ENCODE measurements at regions not wholly inside any gene's neighbourhood (a gene's known extent, or its start where the extent isn't known, plus 50 kb on each side); places are given as distances from the start of the nearest gene placed in this dataset.
A peak's percentile ranks its signal among the peaks of the same experiment; 100 is the strongest.
"Not testable (repeated sequence)": the region's sequence is repeated elsewhere in the genome, so short reads cannot be mapped to it uniquely, and the experiment has no call there.

DNA sequence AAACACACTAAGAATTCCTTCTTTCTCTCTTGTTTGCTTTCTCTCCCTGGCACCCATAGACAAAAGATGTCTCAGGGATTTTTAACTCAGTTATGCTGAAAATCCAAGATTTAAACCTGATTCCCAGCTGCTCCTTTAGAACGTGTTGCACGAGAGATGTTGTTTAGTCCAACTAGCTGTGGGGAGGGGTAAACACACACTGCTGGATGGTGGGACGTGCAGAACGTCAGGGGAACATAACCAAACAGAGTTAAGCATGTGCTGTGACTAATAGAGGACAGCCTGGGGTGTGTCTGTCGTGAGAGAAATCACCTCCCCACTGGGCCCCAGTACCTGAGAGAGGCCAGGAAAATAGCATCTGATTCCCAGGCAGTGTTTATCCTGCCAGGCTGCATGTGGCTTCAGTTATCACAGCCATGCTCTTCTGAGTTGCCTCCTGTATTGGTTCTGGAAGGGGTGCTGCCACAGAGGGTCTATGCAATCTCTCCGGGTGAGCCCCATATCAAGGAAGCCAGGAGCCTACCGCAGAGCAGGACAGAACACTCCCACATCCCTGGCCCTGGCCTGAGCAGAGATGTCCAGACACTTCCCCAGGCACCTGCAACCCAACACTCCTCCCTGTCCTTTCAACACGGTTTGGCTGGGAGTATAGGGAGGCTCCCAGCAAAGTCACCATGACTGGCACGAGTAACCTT lies 112.7 kb upstream of the EGLN3 start:
- no peak for DNase-seq (ENCODE audit: low read depth)

- no peak for DNase-seq (ENCODE audit: low read depth)
These were observed 112.2 kb upstream of the EGLN3 start for GRCh38 chr14:34063042-34063441.

- no peak for DNase-seq (ENCODE audit: low read depth)
These were observed 111.6 kb upstream of the EGLN3 start for GRCh38 chr14:34062353-34062973.

- no peak for DNase-seq (ENCODE audit: low read depth)
These were observed 109.8 kb upstream of the EGLN3 start for GRCh38 chr14:34060651-34060999.

- peak; percentile 44 for DNase-seq (ENCODE audit: low read depth)
These were observed 109.2 kb upstream of the EGLN3 start for GRCh38 chr14:34059925-34060650.

DNA sequence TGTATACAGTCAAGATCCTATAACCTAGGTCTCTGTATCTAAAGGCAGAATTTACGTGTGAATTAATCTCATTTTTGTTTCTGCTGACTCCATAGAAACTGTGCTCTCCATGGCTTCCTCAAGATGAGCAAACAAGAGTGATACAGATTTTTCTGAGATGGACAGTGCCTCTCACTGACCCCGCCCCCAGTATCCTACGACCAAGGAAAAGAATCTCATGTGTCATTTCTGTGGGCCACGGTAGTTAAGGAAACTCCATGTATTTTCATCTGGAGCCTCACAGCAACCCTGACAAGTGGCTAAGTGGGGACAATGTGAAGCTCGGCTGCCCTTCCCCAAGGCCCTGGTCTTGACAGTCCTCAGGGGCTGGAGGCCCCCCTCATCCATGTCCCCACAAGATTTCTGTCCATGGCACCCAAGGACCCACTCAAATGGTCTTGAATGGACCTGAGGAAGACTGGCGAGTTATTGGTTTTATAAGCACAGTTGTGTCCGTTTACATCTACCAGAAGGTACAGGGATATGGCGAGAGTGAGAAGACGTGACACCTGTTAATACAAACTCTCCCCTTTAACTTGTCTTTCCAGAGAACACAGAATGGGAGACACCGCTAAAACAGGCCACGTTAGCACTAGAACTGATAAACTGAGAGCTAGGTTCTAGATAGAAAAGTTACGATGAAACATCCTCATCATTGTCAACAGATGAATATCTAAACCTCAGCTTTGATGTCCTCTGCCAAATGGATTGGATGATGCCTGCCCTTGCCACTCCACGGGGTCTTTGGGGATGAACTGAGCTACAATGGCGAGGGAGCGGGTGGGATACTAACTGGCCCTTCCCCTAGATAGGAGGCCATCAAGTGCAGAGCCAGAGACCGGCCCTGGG lies 108.4 kb upstream of the EGLN3 start:
- DNase-seq (ENCODE audit: low read depth): no peak

GRCh38 chr14:34058510-34058909 lies 107.6 kb upstream of the EGLN3 start:
- DNase-seq (ENCODE audit: low read depth): no peak

GRCh38 chr14:34056046-34056445 lies 105.2 kb upstream of the EGLN3 start:
- DNase-seq (ENCODE audit: low read depth): no peak

DNA sequence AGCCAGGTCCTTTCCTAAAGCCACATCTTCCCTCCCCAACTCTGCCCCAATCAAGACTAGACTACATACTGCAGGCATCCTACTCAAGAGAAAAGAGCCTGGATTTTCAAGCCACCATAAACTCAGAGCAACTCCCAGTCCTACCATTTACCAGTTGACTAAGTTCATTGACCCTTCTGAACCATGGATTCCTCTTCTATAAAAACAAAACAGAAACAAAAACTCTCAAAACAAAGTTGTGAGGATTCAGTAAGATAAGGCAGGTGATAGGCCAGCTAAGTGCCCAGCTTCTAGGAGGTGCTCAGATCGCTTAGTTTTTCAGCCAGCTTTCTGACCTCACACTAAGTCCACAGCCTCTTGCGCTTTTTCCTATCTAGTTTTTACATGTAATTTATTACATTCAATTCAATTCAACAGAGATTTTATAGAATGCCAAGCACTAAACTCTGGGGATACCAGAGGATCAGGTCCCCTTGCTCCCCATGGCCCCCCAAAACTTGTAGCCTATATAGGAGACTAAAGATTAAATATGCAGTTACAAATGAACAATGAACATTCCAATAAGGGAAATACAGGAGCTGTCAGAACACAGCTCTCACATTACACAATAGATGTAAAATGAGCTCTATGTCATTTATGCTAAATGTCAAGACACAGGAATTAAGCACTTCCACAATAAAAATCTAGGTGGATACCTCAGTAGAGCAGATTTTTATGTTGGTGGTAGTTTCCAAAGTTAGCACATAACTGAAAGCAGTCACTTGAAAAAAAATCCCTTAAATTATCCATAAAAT lies 104.5 kb upstream of the EGLN3 start:
- no peak for DNase-seq (ENCODE audit: low read depth)

DNA sequence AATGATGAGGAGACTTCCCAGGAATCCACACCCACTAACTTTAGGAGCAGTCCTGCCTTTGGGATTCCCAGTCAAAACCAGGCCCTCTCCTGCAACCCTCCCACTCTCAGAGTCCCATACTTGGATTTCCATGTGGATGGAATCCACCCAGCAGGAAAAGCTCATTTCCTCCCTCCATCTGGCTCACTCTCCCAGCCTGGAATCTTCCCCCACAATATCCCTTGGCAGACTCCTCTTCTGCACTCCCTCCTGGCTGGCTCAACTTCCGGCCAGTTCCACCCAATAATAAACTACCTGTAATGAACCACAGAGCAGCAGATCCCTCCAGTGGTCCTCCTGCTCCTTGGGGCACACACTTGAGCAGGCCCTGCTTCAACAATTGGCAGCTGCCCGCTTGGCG lies 102.8 kb upstream of the EGLN3 start:
- no peak for DNase-seq (ENCODE audit: low read depth)

DNA sequence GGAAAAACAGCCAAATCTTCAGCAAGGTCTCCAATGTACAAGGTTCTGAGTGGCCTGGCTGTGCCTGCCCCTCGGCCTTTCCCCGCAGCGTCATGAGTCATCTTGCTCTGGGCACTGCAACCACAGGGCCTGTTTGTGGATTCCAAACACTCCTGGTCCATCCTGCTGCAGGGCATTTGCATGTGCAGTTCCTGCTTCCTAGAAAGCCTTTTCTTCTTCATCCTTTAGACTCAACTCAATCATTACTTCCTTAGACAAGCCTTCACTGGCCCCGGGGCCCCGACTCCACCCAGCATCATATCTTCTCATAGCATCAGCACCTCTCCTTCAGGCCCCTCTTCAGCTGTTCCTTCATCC lies 101.8 kb upstream of the EGLN3 start:
- DNase-seq (ENCODE audit: low read depth): no peak

DNA sequence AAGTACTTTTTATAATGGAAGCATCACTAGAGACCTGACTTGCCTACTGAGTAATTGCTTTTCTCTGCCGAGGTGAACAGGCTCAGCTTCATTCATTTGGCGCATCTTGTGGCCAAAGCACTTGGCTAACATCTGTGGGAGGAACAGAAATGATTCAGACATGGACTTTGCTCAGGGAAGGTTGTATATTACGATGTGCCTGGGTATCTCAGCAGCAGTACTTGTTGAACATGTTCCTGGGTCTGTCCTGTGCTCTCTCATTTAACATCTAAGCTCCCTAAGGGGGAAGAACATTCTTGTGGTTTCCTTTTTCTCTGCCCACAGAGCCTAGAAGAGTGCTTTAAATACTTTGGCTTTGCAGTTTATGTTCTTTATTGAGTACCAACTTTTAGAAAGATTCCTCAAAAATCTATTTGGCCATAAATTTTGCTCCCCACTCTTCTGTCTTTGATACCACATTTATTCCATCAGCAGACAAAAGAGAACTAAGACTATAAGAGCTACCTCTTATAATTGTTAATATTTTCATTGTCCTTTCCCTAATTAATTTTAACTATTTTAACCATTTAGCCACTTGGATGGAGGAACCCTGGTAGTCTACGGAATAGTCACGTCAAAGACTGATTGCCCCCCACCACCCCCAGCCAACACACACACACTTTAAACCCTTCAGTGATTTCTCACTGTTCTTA lies 101.2 kb upstream of the EGLN3 start:
- no peak for DNase-seq (ENCODE audit: low read depth)

GRCh38 chr14:34050606-34051005 lies 99.7 kb upstream of the EGLN3 start:
- no peak for DNase-seq (ENCODE audit: low read depth)

DNA sequence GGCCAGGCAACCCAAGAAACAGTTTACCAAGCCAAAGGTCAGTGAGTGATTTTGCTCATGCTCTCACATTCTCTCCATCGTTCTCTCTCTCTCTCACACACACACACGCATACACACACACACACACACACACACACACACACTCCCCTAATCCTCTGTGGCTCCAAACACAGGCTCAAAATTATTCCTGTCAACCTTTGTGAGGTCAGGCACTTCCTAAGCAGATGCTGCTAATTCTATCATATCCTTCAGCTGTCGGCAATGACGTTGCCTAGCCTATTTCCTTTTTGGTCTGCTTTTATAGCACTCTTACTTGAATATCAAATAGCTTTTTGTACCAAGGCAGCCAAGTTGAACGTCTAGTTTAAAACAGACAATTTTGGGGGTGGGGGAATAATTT lies 98.9 kb upstream of the EGLN3 start:
- no peak for DNase-seq (ENCODE audit: low read depth)

- not testable (repeated sequence) for DNase-seq (ENCODE audit: low read depth)
These were observed 98.3 kb upstream of the EGLN3 start for GRCh38 chr14:34049187-34049586.

DNA sequence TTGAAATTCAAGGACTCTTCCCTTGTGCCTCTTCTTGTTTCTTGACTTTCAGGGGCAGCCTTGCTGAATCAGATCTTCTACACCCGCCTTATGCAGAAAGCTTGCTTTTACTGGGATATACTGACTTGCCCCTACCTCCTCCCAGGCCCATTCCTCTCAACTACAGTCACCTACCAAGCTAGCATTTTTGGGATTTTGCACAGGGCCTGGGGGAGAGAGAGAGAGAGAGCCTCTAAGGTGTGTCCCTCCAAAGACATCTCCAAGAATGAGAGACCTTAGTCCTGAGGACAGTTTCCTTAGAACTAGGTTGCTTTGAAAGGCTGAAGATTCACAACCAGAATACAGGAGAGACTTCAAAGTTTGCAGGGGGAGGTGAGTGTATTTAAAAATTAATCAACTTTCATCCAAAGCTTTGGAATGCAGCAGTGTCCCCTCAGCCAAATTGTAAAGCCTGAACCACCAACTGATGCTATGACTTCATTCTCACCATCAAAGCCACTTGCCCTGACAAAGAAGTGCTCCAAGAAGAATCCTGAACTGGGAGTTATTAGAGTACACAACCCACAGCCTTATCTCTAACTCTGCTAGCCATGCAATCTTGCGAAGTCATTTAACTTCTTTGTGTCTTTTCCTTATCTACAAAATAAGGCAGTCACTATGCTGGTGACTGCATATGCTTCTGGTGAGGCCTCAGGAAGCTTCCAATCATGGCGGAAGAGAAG lies 96.1 kb upstream of the EGLN3 start:
- no peak for DNase-seq (ENCODE audit: low read depth)

- DNase-seq (ENCODE audit: low read depth): no peak
These were observed 93.9 kb upstream of the EGLN3 start for GRCh38 chr14:34044666-34045306.

DNA sequence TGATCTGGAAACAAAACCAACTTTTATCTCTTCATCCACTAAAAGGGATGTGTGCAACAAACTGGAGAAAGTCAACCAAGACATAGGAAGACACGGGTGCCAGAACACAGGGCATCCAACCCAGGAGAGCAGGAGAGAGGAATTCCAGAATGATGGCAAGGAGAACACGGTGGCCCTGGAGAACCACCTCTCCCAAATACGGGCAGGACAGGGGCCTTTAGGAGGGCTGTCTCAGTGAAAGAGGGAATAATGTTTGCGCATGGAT lies 93.4 kb upstream of the EGLN3 start:
- no peak for DNase-seq (ENCODE audit: low read depth)

DNA sequence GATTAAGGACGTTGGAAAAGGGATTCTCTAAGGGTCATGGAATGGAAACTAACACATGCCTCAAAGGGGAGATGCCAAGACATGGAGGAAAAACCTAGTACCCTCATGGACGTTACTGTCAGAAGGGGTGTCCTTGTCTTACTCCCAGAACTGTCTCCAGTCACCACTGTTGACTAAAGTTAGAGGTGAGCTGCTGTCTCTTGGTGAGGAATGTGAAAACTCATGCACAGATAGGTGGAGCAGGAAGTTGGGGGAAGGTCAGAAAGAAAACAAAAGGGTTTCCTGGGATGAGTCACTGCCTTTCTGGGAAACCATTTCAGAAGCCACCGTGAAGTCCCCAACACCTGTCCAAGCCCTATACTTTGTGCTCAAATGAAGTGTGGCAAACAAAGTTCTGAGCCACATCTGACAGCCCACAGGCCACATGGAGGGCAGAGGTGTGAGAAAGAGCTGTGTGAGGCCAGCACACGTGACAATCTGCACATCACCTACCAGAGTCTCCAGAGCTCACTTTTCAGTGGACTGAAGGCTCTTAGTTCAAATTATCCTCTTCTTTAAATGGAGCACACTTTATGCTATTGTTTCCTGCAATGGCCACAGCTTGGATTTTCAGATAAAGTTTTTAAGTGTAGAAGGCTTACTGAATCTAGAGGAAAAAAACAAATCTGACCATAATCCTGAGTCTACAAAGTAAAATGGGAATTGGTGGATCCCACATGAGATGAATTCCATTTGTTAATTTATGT lies 92.9 kb upstream of the EGLN3 start:
- no peak for DNase-seq (ENCODE audit: low read depth)

DNA sequence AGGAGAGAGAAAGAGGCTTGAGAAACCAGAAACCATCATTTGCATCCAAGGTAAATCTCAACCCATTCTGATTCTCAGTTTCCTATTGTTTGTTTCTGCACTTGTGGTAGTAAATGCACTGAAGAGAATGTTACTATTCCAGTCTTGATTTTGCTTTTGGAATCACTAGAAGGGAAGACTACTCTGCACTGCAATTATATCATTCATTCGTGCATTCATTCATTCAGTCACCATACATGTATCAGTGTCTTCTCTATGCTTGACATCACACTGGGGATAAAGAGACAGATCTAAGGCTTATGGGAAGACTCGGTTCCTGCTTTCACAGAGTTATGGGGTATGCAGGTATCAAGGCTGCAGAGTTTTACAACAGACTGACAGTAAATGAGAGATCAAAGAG lies 90.3 kb upstream of the EGLN3 start:
- no peak for DNase-seq (ENCODE audit: low read depth)
